ENCODE measurements at regions not wholly inside any gene's neighbourhood (a gene's known extent, or its start where the extent isn't known, plus 50 kb on each side); places are given as distances from the start of the nearest gene placed in this dataset.

DNA sequence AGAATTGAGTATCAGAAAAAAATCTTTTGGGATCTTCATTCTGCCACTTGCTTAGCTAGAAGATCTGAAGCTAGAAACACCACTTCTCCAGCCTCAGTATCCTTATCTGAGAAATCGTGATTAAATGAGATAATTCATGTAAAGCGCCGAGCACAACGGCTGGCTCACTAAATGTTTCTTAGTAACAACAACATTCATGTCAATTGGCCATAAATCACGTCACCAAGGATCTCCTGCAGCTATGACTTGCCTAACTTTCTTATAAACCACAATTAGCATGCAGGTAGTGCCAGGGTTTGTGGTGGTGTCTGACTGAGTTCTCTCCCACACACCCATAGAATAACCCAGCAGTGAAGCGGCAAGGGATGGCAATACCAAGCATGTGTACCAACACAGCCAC, 501.3 kb downstream of the EFNB2 start:
- peaks cover 3% of the 10 kb centered on the region for H3K27me3 ChIP-seq (replicated peaks; ENCODE audit: control insufficient read depth, insufficient read depth, low read length)
- peak overlapping the region; percentile 26 for H3K4me3 ChIP-seq (ENCODE audit: low read length)
- H3K9me3 ChIP-seq (ENCODE audit: control insufficient read depth, low read length) = no peaks in the 10 kb centered on the region
- peak; percentile 7 for DNase-seq (ENCODE audit: low read depth)
- peaks cover 24% of the 10 kb centered on the region for H3K4me1 ChIP-seq (ENCODE audit: control insufficient read depth, insufficient read depth, low read length)
- H3K9ac ChIP-seq (ENCODE audit: low read length) = no peak overlapping the region
- H3K36me3 ChIP-seq (ENCODE audit: control insufficient read depth, insufficient read depth, low read length, severe bottlenecking) = no peaks in the 10 kb centered on the region

DNA sequence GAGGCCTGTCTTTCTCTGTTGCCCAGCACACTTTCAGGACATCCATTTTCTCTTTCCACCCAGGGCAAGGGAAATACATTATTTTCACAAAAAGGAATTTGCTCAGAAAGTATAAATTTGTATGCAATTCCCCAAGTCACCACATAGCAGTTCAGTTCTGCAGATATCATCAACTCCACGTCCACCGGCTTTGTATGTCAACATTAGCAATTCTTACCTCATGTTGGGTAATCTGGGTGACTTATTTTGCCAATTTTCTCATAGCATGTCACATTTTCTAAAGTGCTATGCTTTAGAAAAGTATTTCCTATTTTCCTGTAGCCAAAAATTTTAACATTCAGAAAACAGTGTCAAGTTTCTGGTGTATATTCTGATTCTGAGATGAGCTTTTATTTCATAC, 501.8 kb downstream of the EFNB2 start:
- Histone ChIP-seq H3K9me3 (ENCODE audit: control insufficient read depth, low read length) (no peaks in the 10 kb centered on the region), H3K9ac (ENCODE audit: low read length) (no peak overlapping the region), H3K4me3 (ENCODE audit: low read length) (peak overlapping the region; percentile 26), H3K27me3 (replicated peaks; ENCODE audit: control insufficient read depth, insufficient read depth, low read length) (peaks cover 3% of the 10 kb centered on the region), H3K36me3 (ENCODE audit: control insufficient read depth, insufficient read depth, low read length, severe bottlenecking) (no peaks in the 10 kb centered on the region), H3K4me1 (ENCODE audit: control insufficient read depth, insufficient read depth, low read length) (peaks cover 19% of the 10 kb centered on the region)
- peak; percentile 94 for DNase-seq (ENCODE audit: low read depth)

DNA sequence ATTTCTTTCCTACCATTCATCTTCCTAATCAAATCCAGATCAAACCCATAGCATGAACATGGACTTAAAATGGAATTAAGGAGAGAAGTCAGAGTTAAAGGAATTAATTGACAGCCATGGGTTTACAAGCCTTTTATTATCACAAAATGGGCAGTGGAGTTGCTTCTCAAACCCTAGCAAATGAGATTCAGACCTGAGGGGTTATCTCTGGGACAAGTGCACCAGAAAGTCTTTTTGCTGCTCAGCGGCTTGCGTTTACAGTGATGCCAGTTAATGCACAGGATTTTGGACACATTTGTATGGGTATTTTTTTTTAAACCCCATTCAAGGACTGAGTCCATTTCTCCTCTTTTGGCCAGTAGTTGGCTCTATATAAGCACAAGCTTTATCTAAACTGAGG, 503.0 kb downstream of the EFNB2 start:
- peaks cover 3% of the 10 kb centered on the region for H3K27me3 ChIP-seq (replicated peaks; ENCODE audit: control insufficient read depth, insufficient read depth, low read length)
- H3K9me3 ChIP-seq (ENCODE audit: control insufficient read depth, low read length) = no peaks in the 10 kb centered on the region
- DNase-seq (ENCODE audit: low read depth) = no peak
- no peak overlapping the region for H3K9ac ChIP-seq (ENCODE audit: low read length)
- peaks cover 15% of the 10 kb centered on the region for H3K4me1 ChIP-seq (ENCODE audit: control insufficient read depth, insufficient read depth, low read length)
- no peaks in the 10 kb centered on the region for H3K36me3 ChIP-seq (ENCODE audit: control insufficient read depth, insufficient read depth, low read length, severe bottlenecking)
- no peak overlapping the region for H3K4me3 ChIP-seq (ENCODE audit: low read length)

DNA sequence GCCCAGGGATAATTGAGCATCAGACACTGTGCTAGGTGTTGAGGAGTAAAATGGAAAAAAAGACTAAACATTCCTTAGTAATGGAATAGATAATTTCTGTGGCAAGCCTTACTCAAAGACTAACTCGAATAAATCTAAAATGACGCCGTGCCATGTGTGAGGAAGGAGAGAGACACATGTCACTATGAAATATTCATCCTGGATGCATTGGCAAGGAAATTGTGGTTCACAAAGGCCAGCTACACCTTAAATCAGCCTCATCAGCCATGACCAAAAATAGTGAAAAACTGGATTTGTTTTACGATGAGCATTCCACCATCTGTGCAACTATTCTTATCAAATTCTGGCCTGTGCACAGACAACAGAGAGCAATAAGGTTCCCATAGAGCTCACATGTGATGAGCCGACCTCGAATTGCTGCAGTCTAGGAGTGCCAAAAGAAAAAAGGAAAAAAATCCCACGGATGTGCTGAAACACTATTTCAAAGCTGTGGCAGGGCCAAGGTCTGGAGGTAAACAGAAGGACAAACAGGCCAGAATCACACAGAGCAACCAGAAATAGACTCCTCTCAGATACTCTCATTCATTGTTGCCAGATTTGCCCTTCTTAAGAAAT, 505.7 kb downstream of the EFNB2 start:
- Histone ChIP-seq H3K4me3 (ENCODE audit: low read length) (no peak overlapping the region), H3K9ac (ENCODE audit: low read length) (no peak overlapping the region), H3K9me3 (ENCODE audit: control insufficient read depth, low read length) (no peaks in the 10 kb centered on the region), H3K36me3 (ENCODE audit: control insufficient read depth, insufficient read depth, low read length, severe bottlenecking) (no peaks in the 10 kb centered on the region), H3K27me3 (replicated peaks; ENCODE audit: control insufficient read depth, insufficient read depth, low read length) (peaks cover 3% of the 10 kb centered on the region), H3K4me1 (ENCODE audit: control insufficient read depth, insufficient read depth, low read length) (peaks cover 15% of the 10 kb centered on the region)
- no peak for DNase-seq (ENCODE audit: low read depth)

DNA sequence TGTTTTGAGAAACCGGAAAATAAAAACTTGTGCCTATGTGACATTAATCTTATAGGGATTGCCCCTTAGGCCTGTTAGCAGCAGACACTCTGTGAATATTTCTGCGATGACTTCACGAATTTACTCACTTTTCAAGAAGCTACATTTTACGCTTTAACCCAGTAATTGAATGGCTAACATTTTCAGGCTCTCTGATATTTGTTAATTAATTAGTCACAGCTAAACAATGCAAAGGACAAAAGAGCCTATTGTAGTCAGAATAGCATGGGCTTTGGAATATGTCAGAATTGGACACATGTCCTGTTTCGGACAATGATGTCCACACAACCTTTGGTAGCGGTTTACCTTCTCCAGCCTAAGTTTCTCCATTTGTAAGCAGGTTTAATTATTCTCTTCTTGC, 506.6 kb downstream of the EFNB2 start:
- Histone ChIP-seq H3K4me3 (ENCODE audit: low read length) (no peak overlapping the region), H3K9ac (ENCODE audit: low read length) (no peak overlapping the region), H3K36me3 (ENCODE audit: control insufficient read depth, insufficient read depth, low read length, severe bottlenecking) (no peaks in the 10 kb centered on the region), H3K27me3 (replicated peaks; ENCODE audit: control insufficient read depth, insufficient read depth, low read length) (peaks cover 3% of the 10 kb centered on the region), H3K4me1 (ENCODE audit: control insufficient read depth, insufficient read depth, low read length) (peaks cover 6% of the 10 kb centered on the region), H3K9me3 (ENCODE audit: control insufficient read depth, low read length) (no peaks in the 10 kb centered on the region)
- peak; percentile 30 for DNase-seq (ENCODE audit: low read depth)

DNA sequence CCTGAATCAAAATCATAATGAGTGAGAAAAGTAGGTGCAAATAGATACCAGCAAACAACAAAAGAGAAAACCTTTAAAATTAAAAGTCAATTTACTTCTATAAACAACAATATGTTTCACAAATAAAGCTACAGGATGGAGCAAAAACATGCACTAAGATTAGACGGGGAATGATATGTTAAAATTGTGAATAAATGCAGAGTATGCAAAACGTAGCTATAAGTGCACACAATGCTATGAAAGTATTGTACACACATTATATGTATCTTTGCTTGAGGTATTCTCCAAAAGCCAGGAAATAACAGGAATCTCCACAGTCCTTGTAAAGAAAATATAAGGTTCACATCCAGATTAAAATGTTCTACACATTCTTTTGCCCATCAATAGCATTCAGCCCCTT, 523.9 kb downstream of the EFNB2 start:
- H3K27me3 ChIP-seq (replicated peaks; ENCODE audit: control insufficient read depth, insufficient read depth, low read length) = no peaks in the 10 kb centered on the region
- peaks cover under 1% of the 10 kb centered on the region for H3K9me3 ChIP-seq (ENCODE audit: control insufficient read depth, low read length)
- no peak for DNase-seq (ENCODE audit: low read depth)
- no peak overlapping the region for H3K4me3 ChIP-seq (ENCODE audit: low read length)
- H3K9ac ChIP-seq (ENCODE audit: low read length) = no peak overlapping the region
- H3K4me1 ChIP-seq (ENCODE audit: control insufficient read depth, insufficient read depth, low read length) = no peaks in the 10 kb centered on the region
- no peaks in the 10 kb centered on the region for H3K36me3 ChIP-seq (ENCODE audit: control insufficient read depth, insufficient read depth, low read length, severe bottlenecking)

DNA sequence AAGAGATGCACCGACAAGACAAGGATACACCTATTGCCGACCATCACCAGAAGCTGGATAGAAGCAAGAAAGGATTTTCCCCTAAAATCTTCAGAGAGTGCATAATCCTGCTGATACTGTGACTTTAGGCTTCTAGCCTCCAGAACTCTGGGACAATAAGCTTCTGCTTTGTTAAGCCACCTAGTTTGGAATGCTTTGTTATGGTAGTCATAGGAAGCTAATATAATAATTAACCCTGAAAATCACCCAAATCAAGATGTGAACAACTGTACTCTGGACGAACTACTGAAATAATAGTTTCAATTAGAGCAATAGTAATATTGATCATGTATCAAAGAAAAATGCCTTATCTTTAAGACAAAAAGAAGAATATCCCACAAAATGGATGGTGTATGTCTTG, 524.6 kb downstream of the EFNB2 start:
- Histone ChIP-seq H3K27me3 (replicated peaks; ENCODE audit: control insufficient read depth, insufficient read depth, low read length) (no peaks in the 10 kb centered on the region), H3K4me3 (ENCODE audit: low read length) (no peak overlapping the region), H3K9ac (ENCODE audit: low read length) (no peak overlapping the region), H3K9me3 (ENCODE audit: control insufficient read depth, low read length) (no peaks in the 10 kb centered on the region), H3K36me3 (ENCODE audit: control insufficient read depth, insufficient read depth, low read length, severe bottlenecking) (no peaks in the 10 kb centered on the region), H3K4me1 (ENCODE audit: control insufficient read depth, insufficient read depth, low read length) (no peaks in the 10 kb centered on the region)
- no peak for DNase-seq (ENCODE audit: low read depth)

DNA sequence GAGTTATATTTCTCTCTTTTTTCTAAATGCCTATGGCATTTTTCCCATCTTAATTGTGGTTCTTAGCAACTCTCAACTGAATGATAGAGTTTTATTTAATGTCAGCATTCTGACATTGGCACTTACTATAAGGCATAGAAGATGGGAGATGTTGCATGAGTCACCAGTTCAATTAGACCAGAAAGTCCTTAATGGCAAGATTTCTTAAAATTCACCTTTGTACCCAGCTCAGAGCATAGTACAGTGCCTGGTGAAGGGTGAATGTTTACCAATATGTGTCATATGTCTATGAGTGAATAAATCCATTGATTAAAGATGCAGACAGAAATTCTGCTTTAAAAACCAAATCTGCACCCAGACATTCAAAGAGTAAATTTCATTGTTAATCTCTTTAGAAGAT, 526.9 kb downstream of the EFNB2 start:
- Histone ChIP-seq H3K4me1 (ENCODE audit: control insufficient read depth, insufficient read depth, low read length) (no peaks in the 10 kb centered on the region), H3K9me3 (ENCODE audit: control insufficient read depth, low read length) (no peaks in the 10 kb centered on the region), H3K27me3 (replicated peaks; ENCODE audit: control insufficient read depth, insufficient read depth, low read length) (no peaks in the 10 kb centered on the region), H3K9ac (ENCODE audit: low read length) (no peak overlapping the region), H3K4me3 (ENCODE audit: low read length) (no peak overlapping the region), H3K36me3 (ENCODE audit: control insufficient read depth, insufficient read depth, low read length, severe bottlenecking) (no peaks in the 10 kb centered on the region)
- no peak for DNase-seq (ENCODE audit: low read depth)

DNA sequence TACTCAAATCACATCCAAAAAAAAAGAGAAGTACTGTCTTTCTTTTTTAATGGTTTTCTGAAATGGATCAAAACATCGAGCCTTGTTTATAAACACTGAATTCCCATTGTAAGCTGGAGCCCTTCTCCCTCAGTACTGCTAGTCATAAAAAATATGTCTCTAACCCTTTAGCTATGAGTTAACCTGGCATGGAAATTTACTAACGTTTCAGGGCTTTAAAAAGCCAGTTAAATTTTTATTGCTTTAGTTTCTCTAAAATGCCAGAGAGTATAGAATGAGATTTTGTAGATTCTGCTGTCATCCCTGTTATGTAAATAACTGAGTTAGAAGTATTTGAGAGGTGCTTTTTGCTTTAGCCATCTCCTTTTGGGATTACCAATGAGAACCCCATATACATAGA, 528.3 kb downstream of the EFNB2 start:
- H3K4me3 ChIP-seq (ENCODE audit: low read length) = no peak overlapping the region
- H3K9me3 ChIP-seq (ENCODE audit: control insufficient read depth, low read length) = no peaks in the 10 kb centered on the region
- DNase-seq (ENCODE audit: low read depth) = no peak
- H3K4me1 ChIP-seq (ENCODE audit: control insufficient read depth, insufficient read depth, low read length) = no peaks in the 10 kb centered on the region
- H3K27me3 ChIP-seq (replicated peaks; ENCODE audit: control insufficient read depth, insufficient read depth, low read length) = no peaks in the 10 kb centered on the region
- H3K36me3 ChIP-seq (ENCODE audit: control insufficient read depth, insufficient read depth, low read length, severe bottlenecking) = no peaks in the 10 kb centered on the region
- H3K9ac ChIP-seq (ENCODE audit: low read length) = no peak overlapping the region

DNA sequence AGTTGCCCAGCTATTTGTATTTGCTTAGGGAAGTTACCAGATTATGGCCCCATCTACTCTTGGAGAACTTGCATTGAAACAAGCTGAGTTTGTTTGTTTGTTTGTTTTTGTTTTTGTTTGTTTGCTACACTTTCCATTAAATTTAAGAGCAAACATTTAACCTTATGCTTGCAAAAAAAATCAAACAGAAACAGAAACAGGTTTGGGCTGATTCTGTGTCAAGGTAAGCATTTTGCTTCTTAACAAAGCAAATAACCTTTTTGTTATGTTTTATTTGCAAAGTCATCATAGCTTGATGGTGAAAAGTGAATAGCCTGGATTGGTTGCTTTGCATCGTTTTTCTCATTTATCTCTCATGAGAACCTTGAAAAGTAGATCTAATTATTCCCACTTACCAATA, 531.8 kb downstream of the EFNB2 start:
- no peaks in the 10 kb centered on the region for H3K4me1 ChIP-seq (ENCODE audit: control insufficient read depth, insufficient read depth, low read length)
- no peaks in the 10 kb centered on the region for H3K36me3 ChIP-seq (ENCODE audit: control insufficient read depth, insufficient read depth, low read length, severe bottlenecking)
- H3K9me3 ChIP-seq (ENCODE audit: control insufficient read depth, low read length) = no peaks in the 10 kb centered on the region
- no peak for DNase-seq (ENCODE audit: low read depth)
- no peaks in the 10 kb centered on the region for H3K27me3 ChIP-seq (replicated peaks; ENCODE audit: control insufficient read depth, insufficient read depth, low read length)
- H3K9ac ChIP-seq (ENCODE audit: low read length) = no peak overlapping the region
- H3K4me3 ChIP-seq (ENCODE audit: low read length) = no peak overlapping the region

DNA sequence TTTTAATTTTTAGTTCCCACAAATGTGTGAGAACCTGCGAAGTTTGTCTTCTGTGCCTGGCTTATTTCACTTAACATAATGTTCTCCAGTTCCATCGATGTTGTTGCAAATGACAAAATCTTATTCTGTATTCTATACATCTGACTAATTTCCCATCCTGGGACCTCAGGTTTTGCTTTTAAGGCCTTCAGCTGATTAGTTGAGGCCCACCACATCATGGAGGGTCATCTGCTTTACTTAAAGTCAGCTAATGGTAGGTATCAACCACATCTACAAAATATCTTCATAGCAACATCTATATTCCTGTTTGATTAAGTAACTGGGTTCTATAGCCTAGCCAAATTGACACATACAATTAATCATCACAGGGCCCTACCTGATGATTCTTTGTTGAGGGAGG, 534.0 kb downstream of the EFNB2 start:
- Histone ChIP-seq H3K4me3 (ENCODE audit: low read length) (no peak overlapping the region), H3K9ac (ENCODE audit: low read length) (no peak overlapping the region), H3K9me3 (ENCODE audit: control insufficient read depth, low read length) (no peaks in the 10 kb centered on the region), H3K27me3 (replicated peaks; ENCODE audit: control insufficient read depth, insufficient read depth, low read length) (no peaks in the 10 kb centered on the region), H3K36me3 (ENCODE audit: control insufficient read depth, insufficient read depth, low read length, severe bottlenecking) (no peaks in the 10 kb centered on the region), H3K4me1 (ENCODE audit: control insufficient read depth, insufficient read depth, low read length) (peaks cover 6% of the 10 kb centered on the region)
- no peak for DNase-seq (ENCODE audit: low read depth)

All from adipocyte (in vitro differentiated cells).